Stimulated activated CD8-positive, alpha-beta memory T cell treated with anti-CD3 and anti-CD28 coated beads, Interleukin-4, amount 100 ng/mL, for 4 hours (primary cell): ENCODE measurements at regions not wholly inside any gene's neighbourhood (a gene's known extent, or its start where the extent isn't known, plus 50 kb on each side); places are given as distances from the start of the nearest gene placed in this dataset.

Experiments used
- DNase-seq, 2 donors: peaks; one replicate each; pipeline ENCODE4 v3.0.0-alpha.2; 2020; ENCODE audit warnings: low read depth in 2 of 2, low spot score in 1 of 2

- no peak for DNase-seq
Measured at GRCh38 chr5:166957782-166958181, 1333.7 kb upstream of the WWC1 start.

- DNase-seq, result no peak
Measured at GRCh38 chr5:166959766-166960165, 1331.7 kb upstream of the WWC1 start.

GRCh38 chr5:166961028-166961427 is 1330.4 kb upstream of the WWC1 start:
- no peak for DNase-seq

- no peak for DNase-seq
Measured at GRCh38 chr5:166961913-166962312, 1329.5 kb upstream of the WWC1 start.

- DNase-seq, result no peak
Measured at GRCh38 chr5:166962461-166962860, 1329.0 kb upstream of the WWC1 start.

GRCh38 chr5:166963596-166963995 is 1327.8 kb upstream of the WWC1 start:
- DNase-seq, result no peak

GRCh38 chr5:166977911-166978422 is 1313.5 kb upstream of the WWC1 start:
- DNase-seq, result no peak

GRCh38 chr5:166979307-166979895 is 1312.0 kb upstream of the WWC1 start:
- no peak for DNase-seq

GRCh38 chr5:166980666-166981065 is 1310.8 kb upstream of the WWC1 start:
- DNase-seq, result no peak

- DNase-seq, result no peak
Measured at GRCh38 chr5:166982226-166982625, 1309.2 kb upstream of the WWC1 start.

GRCh38 chr5:166991601-166992000 is 1299.8 kb upstream of the WWC1 start:
- DNase-seq, result no peak

- no peak for DNase-seq
Measured at GRCh38 chr5:166992108-166992507, 1299.3 kb upstream of the WWC1 start.

- DNase-seq, result no peak
Measured at GRCh38 chr5:166992874-166993722, 1298.3 kb upstream of the WWC1 start.

- DNase-seq, result no peak
Measured at GRCh38 chr5:166994226-166994625, 1297.2 kb upstream of the WWC1 start.

- no peak for DNase-seq
Measured at GRCh38 chr5:167001246-167001645, 1290.2 kb upstream of the WWC1 start.

- no peak for DNase-seq
Measured at GRCh38 chr5:167008705-167009104, 1282.7 kb upstream of the WWC1 start.

GRCh38 chr5:167011196-167011595 is 1280.2 kb upstream of the WWC1 start:
- DNase-seq, result no peak

GRCh38 chr5:167012123-167013034 is 1279.1 kb upstream of the WWC1 start:
- DNase-seq, result no peak

- DNase-seq, result no peak
Measured at GRCh38 chr5:167014401-167015056, 1276.9 kb upstream of the WWC1 start.

- DNase-seq, result no peak
Measured at GRCh38 chr5:167020418-167020817, 1271.0 kb upstream of the WWC1 start.

GRCh38 chr5:167029488-167029887 is 1262.0 kb upstream of the WWC1 start:
- DNase-seq, result no peak
